Activated B cell treated with CpG ODN at 0.5 μM for 24 hours (primary cell): ENCODE measurements at regions not wholly inside any gene's neighbourhood (a gene's known extent, or its start where the extent isn't known, plus 50 kb on each side); places are given as distances from the start of the nearest gene placed in this dataset.

Source experiments
- ATAC-seq: fragments of 200-7000 bp; cut with Tn5 transposase; one replicate; pipeline ENCODE4 v1.10.0; 2021; ENCODE audit warnings: low read depth, mild to moderate bottlenecking, moderate library complexity
- CTCF ChIA-PET: fragments of 350-600 bp; sonication (Branson Sonifier 250); formaldehyde crosslinking; loops from one replicate; lab custom pipeline; 2021; ENCODE audit warnings: antibody characterized with exemption; lab: Charles Lee
- POLR2A ChIA-PET: fragments of 350-600 bp; sonication (Branson Sonifier 250); formaldehyde crosslinking; loops from one replicate; lab custom pipeline; 2021; ENCODE audit warnings: antibody characterized with exemption; lab: Charles Lee
- DNase-seq: peaks from one replicate; pipeline ENCODE4 v3.0.0; 2022
- H3K27ac Mint-ChIP-seq: one replicate; pipeline ENCODE4 v1.8.0; 2020; ENCODE audit warnings: mixed read lengths
- H3K27me3 Mint-ChIP-seq: one replicate; pipeline ENCODE4 v1.8.0; 2021; ENCODE audit warnings: mixed read lengths
- H3K36me3 Mint-ChIP-seq: one replicate; pipeline ENCODE4 v1.8.0; 2021; ENCODE audit warnings: low read depth, mixed read lengths
- H3K4me1 Mint-ChIP-seq: one replicate; pipeline ENCODE4 v1.8.0; 2021; ENCODE audit warnings: mixed read lengths
- H3K4me3 Mint-ChIP-seq: one replicate; pipeline ENCODE4 v1.8.0; 2020; ENCODE audit warnings: mild to moderate bottlenecking, mixed read lengths
- H3K9me3 Mint-ChIP-seq: one replicate; pipeline ENCODE4 v1.8.0; 2020; ENCODE audit warnings: mixed read lengths
- CTCF ChIP-seq: fragments of 200-600 bp; IDR thresholded peaks from one replicate; pipeline ENCODE4 v1.8.0; 2022; ENCODE audit warnings: antibody characterized with exemption, mild to moderate bottlenecking
- intact Hi-C: fragments of 100-400 bp; cut with micrococcal nuclease; formaldehyde crosslinking; loops from one replicate; pipeline ENCODE4 v1.15.1; 2024

GRCh38 chr12:14253496-14253895 is 112.0 kb upstream of the ATF7IP start:
- peaks cover 11% of the 10 kb centered on the region for H3K36me3 Mint-ChIP-seq
- peaks cover 59% of the 10 kb centered on the region for H3K4me1 Mint-ChIP-seq
- no peak overlapping the region for H3K4me3 Mint-ChIP-seq
- intact Hi-C loops = no loop called here
- no peak for TF ChIP-seq CTCF
- ChIA-PET POLR2A (interaction anchor here (0.6 to 2.5 kb wide), 7 partner anchors 14 to 516 kb away, joined by 3 to 11 read pairs (median 6); partner anchors contain the start of gene ATF7IP), CTCF (interaction anchor here (0.8 to 2.5 kb wide), 4 partner anchors 15 to 112 kb away, joined by 3 to 9 read pairs (median 6); partner anchors contain the start of gene ATF7IP)
- no peak overlapping the region for H3K27ac Mint-ChIP-seq
- DNase-seq (no peak), ATAC-seq (no peak)
- H3K27me3 Mint-ChIP-seq = no peaks in the 10 kb centered on the region
- H3K9me3 Mint-ChIP-seq = peaks cover 3% of the 10 kb centered on the region

GRCh38 chr12:14254781-14255180 is 110.7 kb upstream of the ATF7IP start:
- Mint-ChIP-seq H3K36me3 (peaks cover 14% of the 10 kb centered on the region), H3K4me3 (no peak overlapping the region), H3K9me3 (peaks cover 7% of the 10 kb centered on the region), H3K27ac (peak overlapping the region; percentile 53), H3K4me1 (peaks cover 68% of the 10 kb centered on the region), H3K27me3 (no peaks in the 10 kb centered on the region)
- POLR2A ChIA-PET = interaction anchor here (0.6 to 2.8 kb wide), 7 partner anchors 15 to 115 kb away, joined by 4 to 24 read pairs (median 4); partner anchors contain the start of gene ATF7IP
- no peak for TF ChIP-seq CTCF
- ATAC-seq = no peak
- intact Hi-C loops = no loop called here
- CTCF ChIA-PET = interaction anchor here (2.0 to 2.4 kb wide), 4 partner anchors 15 to 199 kb away, joined by 10 to 17 read pairs (median 12); partner anchors contain the start of gene ATF7IP
- no peak for DNase-seq

GRCh38 chr12:14256121-14256520 is 109.4 kb upstream of the ATF7IP start:
- Mint-ChIP-seq H3K27me3 (no peaks in the 10 kb centered on the region), H3K4me3 (peak overlapping the region; percentile 59), H3K27ac (peak overlapping the region; percentile 98), H3K4me1 (peaks cover 75% of the 10 kb centered on the region), H3K36me3 (peaks cover 14% of the 10 kb centered on the region), H3K9me3 (peaks cover 7% of the 10 kb centered on the region)
- ChIA-PET POLR2A (interaction anchor here (0.5 to 2.8 kb wide), 7 partner anchors 16 to 740 kb away, joined by 3 to 24 read pairs (median 4); partner anchors contain the start of gene ATF7IP), CTCF (interaction anchor here (1.5 to 2.4 kb wide), 6 partner anchors 16 to 198 kb away, joined by 3 to 17 read pairs (median 10); partner anchors contain the start of gene ATF7IP)
- TF ChIP-seq CTCF = no peak
- ATAC-seq (peak; percentile 12), DNase-seq (no peak)
- intact Hi-C loops = loop anchor here (1.0 kb wide), 6 partner anchors 16 to 198 kb away; partner anchors contain the start of gene ATF7IP

- Mint-ChIP-seq H3K4me3 (peak overlapping the region; percentile 59), H3K4me1 (peaks cover 72% of the 10 kb centered on the region), H3K27me3 (no peaks in the 10 kb centered on the region), H3K27ac (peak overlapping the region; percentile 98), H3K9me3 (peaks cover 7% of the 10 kb centered on the region), H3K36me3 (peaks cover 14% of the 10 kb centered on the region)
- ChIA-PET POLR2A (interaction anchor here (0.5 to 2.8 kb wide), 6 partner anchors 16 to 739 kb away, joined by 3 to 24 read pairs (median 15); partner anchors contain the start of gene ATF7IP), CTCF (interaction anchor here (1.5 to 2.4 kb wide), 6 partner anchors 17 to 197 kb away, joined by 3 to 17 read pairs (median 10); partner anchors contain the start of gene ATF7IP)
- DNase-seq (no peak), ATAC-seq (peak; percentile 73)
- no peak for TF ChIP-seq CTCF
- intact Hi-C loops = loop anchor here (1.0 kb wide), 6 partner anchors 16 to 198 kb away; partner anchors contain the start of gene ATF7IP
Observed at GRCh38 chr12:14256555-14257169, 108.8 kb upstream of the ATF7IP start.

GRCh38 chr12:14257303-14257733 is 108.2 kb upstream of the ATF7IP start:
- CTCF ChIA-PET = interaction anchor here (0.7 to 2.6 kb wide), 13 partner anchors 16 to 507 kb away, joined by 3 to 15 read pairs (median 4); partner anchors contain the start of gene ATF7IP
- Mint-ChIP-seq H3K36me3 (peaks cover 14% of the 10 kb centered on the region), H3K4me1 (peaks cover 71% of the 10 kb centered on the region), H3K27ac (peak overlapping the region; percentile 98), H3K9me3 (peaks cover 7% of the 10 kb centered on the region), H3K4me3 (peak overlapping the region; percentile 75), H3K27me3 (no peaks in the 10 kb centered on the region)
- DNase-seq (no peak), ATAC-seq (no peak)
- no peak for TF ChIP-seq CTCF
- intact Hi-C loops = no loop called here
- POLR2A ChIA-PET = interaction anchor here (0.5 to 3.4 kb wide), 19 partner anchors 10 to 513 kb away, joined by 3 to 79 read pairs (median 6); partner anchors contain the start of gene ATF7IP
